OCI-LY7 (cell line): ENCODE measurements at regions not wholly inside any gene's neighbourhood (a gene's known extent, or its start where the extent isn't known, plus 50 kb on each side); places are given as distances from the start of the nearest gene placed in this dataset.

ENCODE experiments used
- EZH2phosphoT487 ChIP-seq: fragments of 200-600 bp; sonication (generic); IDR thresholded peaks from 2 replicates; pipeline ENCODE4 v1.6.1; 2018; ENCODE audit warnings: low read depth, borderline replicate concordance, mild to moderate bottlenecking, mixed run types, antibody characterized with exemption, low read length, moderate library complexity, mixed read lengths
- TF ChIP-seq, protein P1 (sequence below): fragments of 200-600 bp; sonication (generic); conservative IDR thresholded peaks from 2 replicates; pipeline ENCODE4 v1.5.1; 2014; ENCODE audit warnings: mild to moderate bottlenecking, antibody characterized with exemption, low read length, moderate library complexity, mixed read lengths

DNA sequence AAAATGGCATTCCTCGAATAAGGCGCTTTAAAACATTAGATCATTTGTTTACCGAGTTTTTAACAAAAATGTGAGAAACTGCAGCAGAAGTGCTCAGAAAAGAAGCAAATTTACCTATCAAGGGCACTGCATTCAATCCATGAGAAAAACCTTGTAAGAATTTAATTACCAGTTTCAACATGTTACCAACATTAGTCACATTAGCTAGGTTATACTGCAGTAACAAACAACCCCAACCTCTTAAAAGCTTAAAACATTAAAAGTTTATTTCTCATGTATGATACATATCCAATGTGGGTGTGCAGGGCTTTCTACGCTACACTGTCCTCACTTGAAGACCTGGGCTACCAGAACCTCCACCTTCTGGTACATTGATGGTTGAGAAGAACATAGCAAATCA lies 68.1 kb upstream of the CCBE1 start:
- TF ChIP-seq, protein P1, sequence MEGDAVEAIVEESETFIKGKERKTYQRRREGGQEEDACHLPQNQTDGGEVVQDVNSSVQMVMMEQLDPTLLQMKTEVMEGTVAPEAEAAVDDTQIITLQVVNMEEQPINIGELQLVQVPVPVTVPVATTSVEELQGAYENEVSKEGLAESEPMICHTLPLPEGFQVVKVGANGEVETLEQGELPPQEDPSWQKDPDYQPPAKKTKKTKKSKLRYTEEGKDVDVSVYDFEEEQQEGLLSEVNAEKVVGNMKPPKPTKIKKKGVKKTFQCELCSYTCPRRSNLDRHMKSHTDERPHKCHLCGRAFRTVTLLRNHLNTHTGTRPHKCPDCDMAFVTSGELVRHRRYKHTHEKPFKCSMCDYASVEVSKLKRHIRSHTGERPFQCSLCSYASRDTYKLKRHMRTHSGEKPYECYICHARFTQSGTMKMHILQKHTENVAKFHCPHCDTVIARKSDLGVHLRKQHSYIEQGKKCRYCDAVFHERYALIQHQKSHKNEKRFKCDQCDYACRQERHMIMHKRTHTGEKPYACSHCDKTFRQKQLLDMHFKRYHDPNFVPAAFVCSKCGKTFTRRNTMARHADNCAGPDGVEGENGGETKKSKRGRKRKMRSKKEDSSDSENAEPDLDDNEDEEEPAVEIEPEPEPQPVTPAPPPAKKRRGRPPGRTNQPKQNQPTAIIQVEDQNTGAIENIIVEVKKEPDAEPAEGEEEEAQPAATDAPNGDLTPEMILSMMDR = no peak
- TF ChIP-seq EZH2phosphoT487 = no peak
